ENCODE measurements at regions not wholly inside any gene's neighbourhood (a gene's known extent, or its start where the extent isn't known, plus 50 kb on each side); places are given as distances from the start of the nearest gene placed in this dataset.

DNA sequence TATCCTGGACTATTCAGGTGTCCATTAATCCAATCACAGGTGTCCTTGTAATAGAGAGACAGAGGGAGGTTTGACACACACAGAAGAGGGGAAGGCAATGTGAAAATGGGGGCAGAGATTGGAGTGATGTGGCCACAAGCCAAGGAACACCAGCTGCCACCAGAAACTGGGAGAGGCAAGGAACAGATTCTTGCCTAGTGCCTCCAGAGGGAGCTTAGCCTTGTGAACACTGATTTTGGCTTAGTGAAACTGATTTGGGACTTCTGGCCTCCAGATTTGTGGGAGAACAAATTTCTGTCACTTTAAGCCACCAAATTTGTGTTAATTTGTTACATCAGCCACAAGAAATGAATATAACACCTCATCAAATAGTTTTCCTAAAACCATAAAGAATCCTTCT lies 416.2 kb downstream of the ENC1 start:
- no peak for DNase-seq

GRCh38 chr5:74222806-74223205 lies 417.7 kb downstream of the ENC1 start:
- Histone ChIP-seq H3K27ac (ENCODE audit: low read depth, low read length) (no peak overlapping the region), H3K36me3 (ENCODE audit: insufficient read depth, low read length) (no peaks in the 10 kb centered on the region), H3K27me3 (ENCODE audit: insufficient read depth, low read length) (no peaks in the 10 kb centered on the region), H3K4me1 (ENCODE audit: insufficient read depth, low read length) (no peaks in the 10 kb centered on the region), H3K4me3 (ENCODE audit: low read length in 2 of 2) (no peak overlapping the region), H3K9me3 (ENCODE audit: control insufficient read depth in 1 of 2, low read length in 2 of 2) (no peaks in the 10 kb centered on the region)
- Mint-ChIP-seq H3K4me3 (no peak overlapping the region), H3K27ac (no peak overlapping the region), H3K4me1 (no peaks in the 10 kb centered on the region), H3K9me3 (peaks cover 0 to 13% (median 3%) of the 10 kb centered on the region in 8 donors), H3K27me3 (peaks cover 8 to 13% of the 10 kb centered on the region in 2 donors), H3K36me3 (no peaks in the 10 kb centered on the region)
- DNase-seq: no peak
- intact Hi-C loops (cut with micrococcal nuclease): no loop called here
- ChIA-PET POLR2A (ENCODE audit: partially characterized antibody) (no interaction called here), CTCF (ENCODE audit: partially characterized antibody) (interaction anchor here (1.4 kb wide), 1 partner anchor 421 kb away, joined by 4 read pairs; no protein-coding TSS in a partner anchor)

More for the DNA sequence above, 416.2 kb downstream of the ENC1 start:
- intact Hi-C loops (cut with micrococcal nuclease): no loop called here
- Histone ChIP-seq H3K27me3 (ENCODE audit: insufficient read depth, low read length) (no peaks in the 10 kb centered on the region), H3K4me1 (ENCODE audit: insufficient read depth, low read length) (no peaks in the 10 kb centered on the region), H3K27ac (ENCODE audit: low read depth, low read length) (no peak overlapping the region), H3K9me3 (ENCODE audit: control insufficient read depth in 1 of 2, low read length in 2 of 2) (no peaks in the 10 kb centered on the region), H3K4me3 (ENCODE audit: low read length in 2 of 2) (no peak overlapping the region), H3K36me3 (ENCODE audit: insufficient read depth, low read length) (no peaks in the 10 kb centered on the region)
- no peak overlapping the region for H3K27ac Mint-ChIP-seq
- no peak overlapping the region for H3K4me3 Mint-ChIP-seq
- H3K27me3 Mint-ChIP-seq: peaks cover 9 to 14% of the 10 kb centered on the region in 2 donors
- no peaks in the 10 kb centered on the region for H3K4me1 Mint-ChIP-seq
- CTCF ChIA-PET (ENCODE audit: partially characterized antibody): interaction anchor here (1.4 kb wide), 1 partner anchor 419 kb away, joined by 4 read pairs; no protein-coding TSS in a partner anchor
- POLR2A ChIA-PET (ENCODE audit: partially characterized antibody): no interaction called here
- H3K36me3 Mint-ChIP-seq: no peaks in the 10 kb centered on the region
- H3K9me3 Mint-ChIP-seq: peaks cover 0 to 6% (median under 1%) of the 10 kb centered on the region in 8 donors

DNA sequence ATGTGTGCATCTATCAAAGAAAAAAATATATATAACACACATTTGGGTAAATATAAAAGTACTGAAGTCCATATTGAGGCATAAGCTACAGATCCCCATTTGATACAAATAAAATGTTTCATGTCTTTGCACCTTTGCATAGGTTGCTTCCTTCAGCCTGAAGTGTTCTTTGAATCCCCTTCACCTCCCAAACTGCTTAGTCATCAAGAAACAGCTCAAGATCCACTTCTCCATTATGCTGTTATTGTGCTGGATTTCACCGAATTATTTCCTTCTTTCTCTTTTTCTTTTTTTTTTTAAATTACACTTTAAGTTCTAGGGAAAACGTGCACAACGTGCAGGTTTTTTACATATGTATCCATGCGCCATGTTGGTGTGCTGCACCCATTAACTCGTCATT lies 419.1 kb downstream of the ENC1 start:
- no peaks in the 10 kb centered on the region for H3K4me1 ChIP-seq (ENCODE audit: insufficient read depth, low read length)
- peaks cover 5 to 12% of the 10 kb centered on the region in 2 donors for H3K27me3 Mint-ChIP-seq

DNA sequence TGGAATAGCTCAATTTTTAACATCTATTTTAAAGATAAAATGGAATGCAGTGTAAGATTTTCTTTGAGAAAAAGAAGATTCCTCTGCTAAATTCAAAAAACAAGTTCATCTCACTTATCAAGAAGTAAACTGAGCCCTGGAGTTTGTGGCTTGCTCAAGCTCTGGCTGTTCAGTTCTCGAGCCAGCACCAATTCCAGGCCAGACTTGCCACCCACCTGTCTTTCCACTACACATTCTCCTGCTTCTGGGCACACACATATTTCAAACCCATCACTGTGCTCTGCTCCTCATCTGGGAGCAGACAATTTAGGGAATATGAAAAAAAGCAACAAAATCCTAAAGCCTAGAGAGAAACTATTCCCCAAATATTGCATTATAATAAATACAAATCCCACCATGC lies 424.5 kb downstream of the ENC1 start:
- no peak overlapping the region for H3K4me3 Mint-ChIP-seq
- H3K36me3 Mint-ChIP-seq: no peaks in the 10 kb centered on the region
- Histone ChIP-seq H3K36me3 (ENCODE audit: insufficient read depth, low read length) (no peaks in the 10 kb centered on the region), H3K4me3 (ENCODE audit: low read length in 2 of 2) (no peak overlapping the region), H3K27me3 (ENCODE audit: insufficient read depth, low read length) (no peaks in the 10 kb centered on the region), H3K4me1 (ENCODE audit: insufficient read depth, low read length) (no peaks in the 10 kb centered on the region), H3K9me3 (ENCODE audit: control insufficient read depth in 1 of 2, low read length in 2 of 2) (no peaks in the 10 kb centered on the region), H3K27ac (ENCODE audit: low read depth, low read length) (no peak overlapping the region)
- POLR2A ChIA-PET (ENCODE audit: partially characterized antibody): no interaction called here
- no peak for DNase-seq
- CTCF ChIA-PET (ENCODE audit: partially characterized antibody): no interaction called here
- peaks cover 1 to 9% of the 10 kb centered on the region in 2 donors for H3K27me3 Mint-ChIP-seq
- intact Hi-C loops (cut with micrococcal nuclease): no loop called here
- no peak overlapping the region for H3K27ac Mint-ChIP-seq
- no peaks in the 10 kb centered on the region for H3K4me1 Mint-ChIP-seq
- peaks cover 0 to 13% (median 3%) of the 10 kb centered on the region in 8 donors for H3K9me3 Mint-ChIP-seq

More for the DNA sequence above, 419.1 kb downstream of the ENC1 start:
- Mint-ChIP-seq H3K4me3 (no peak overlapping the region), H3K36me3 (no peaks in the 10 kb centered on the region), H3K9me3 (peaks cover 0 to 13% (median 3%) of the 10 kb centered on the region in 8 donors), H3K4me1 (no peaks in the 10 kb centered on the region), H3K27ac (no peak overlapping the region)
- ChIA-PET CTCF (ENCODE audit: partially characterized antibody) (no interaction called here), POLR2A (ENCODE audit: partially characterized antibody) (no interaction called here)
- no peak overlapping the region for H3K27ac ChIP-seq (ENCODE audit: low read depth, low read length)
- H3K9me3 ChIP-seq (ENCODE audit: control insufficient read depth in 1 of 2, low read length in 2 of 2): no peaks in the 10 kb centered on the region
- H3K4me3 ChIP-seq (ENCODE audit: low read length in 2 of 2): no peak overlapping the region
- intact Hi-C loops (cut with micrococcal nuclease): no loop called here
- H3K36me3 ChIP-seq (ENCODE audit: insufficient read depth, low read length): no peaks in the 10 kb centered on the region
- H3K27me3 ChIP-seq (ENCODE audit: insufficient read depth, low read length): no peaks in the 10 kb centered on the region
- DNase-seq: no peak

GRCh38 chr5:74212336-74212735 lies 428.2 kb downstream of the ENC1 start:
- H3K4me1 Mint-ChIP-seq: no peaks in the 10 kb centered on the region
- no peak overlapping the region for H3K4me3 Mint-ChIP-seq
- H3K27ac Mint-ChIP-seq: no peak overlapping the region
- no peaks in the 10 kb centered on the region for H3K36me3 Mint-ChIP-seq
- H3K27me3 ChIP-seq (ENCODE audit: insufficient read depth, low read length): no peaks in the 10 kb centered on the region
- CTCF ChIA-PET (ENCODE audit: partially characterized antibody): interaction anchor here (0.7 kb wide), 1 partner anchor 9 kb away, joined by 3 read pairs; no protein-coding TSS in a partner anchor
- H3K36me3 ChIP-seq (ENCODE audit: insufficient read depth, low read length): no peaks in the 10 kb centered on the region
- no peak overlapping the region for H3K4me3 ChIP-seq (ENCODE audit: low read length in 2 of 2)
- intact Hi-C loops (cut with micrococcal nuclease): no loop called here
- H3K27me3 Mint-ChIP-seq: peaks cover 7 to 10% of the 10 kb centered on the region in 2 donors
- POLR2A ChIA-PET (ENCODE audit: partially characterized antibody): no interaction called here
- H3K9me3 ChIP-seq (ENCODE audit: control insufficient read depth in 1 of 2, low read length in 2 of 2): no peaks in the 10 kb centered on the region
- H3K4me1 ChIP-seq (ENCODE audit: insufficient read depth, low read length): no peaks in the 10 kb centered on the region
- no peak overlapping the region for H3K27ac ChIP-seq (ENCODE audit: low read depth, low read length)
- H3K9me3 Mint-ChIP-seq: peaks cover 0 to 2% (median 0%) of the 10 kb centered on the region in 8 donors
- no peak for DNase-seq

- ChIA-PET POLR2A (ENCODE audit: partially characterized antibody) (no interaction called here), CTCF (ENCODE audit: partially characterized antibody) (no interaction called here)
- Histone ChIP-seq H3K4me3 (ENCODE audit: low read length in 2 of 2) (no peak overlapping the region), H3K27ac (ENCODE audit: low read depth, low read length) (no peak overlapping the region), H3K27me3 (ENCODE audit: insufficient read depth, low read length) (no peaks in the 10 kb centered on the region), H3K9me3 (ENCODE audit: control insufficient read depth in 1 of 2, low read length in 2 of 2) (no peaks in the 10 kb centered on the region), H3K4me1 (ENCODE audit: insufficient read depth, low read length) (no peaks in the 10 kb centered on the region), H3K36me3 (ENCODE audit: insufficient read depth, low read length) (no peaks in the 10 kb centered on the region)
- Mint-ChIP-seq H3K36me3 (no peaks in the 10 kb centered on the region), H3K4me1 (no peaks in the 10 kb centered on the region), H3K27me3 (peaks cover 7 to 11% of the 10 kb centered on the region in 2 donors), H3K27ac (no peak overlapping the region), H3K9me3 (peaks cover 0 to 2% (median 0%) of the 10 kb centered on the region in 8 donors), H3K4me3 (no peak overlapping the region)
- intact Hi-C loops (cut with micrococcal nuclease): no loop called here
- no peak for DNase-seq
Observed at GRCh38 chr5:74209571-74209970, 431.0 kb downstream of the ENC1 start.

DNA sequence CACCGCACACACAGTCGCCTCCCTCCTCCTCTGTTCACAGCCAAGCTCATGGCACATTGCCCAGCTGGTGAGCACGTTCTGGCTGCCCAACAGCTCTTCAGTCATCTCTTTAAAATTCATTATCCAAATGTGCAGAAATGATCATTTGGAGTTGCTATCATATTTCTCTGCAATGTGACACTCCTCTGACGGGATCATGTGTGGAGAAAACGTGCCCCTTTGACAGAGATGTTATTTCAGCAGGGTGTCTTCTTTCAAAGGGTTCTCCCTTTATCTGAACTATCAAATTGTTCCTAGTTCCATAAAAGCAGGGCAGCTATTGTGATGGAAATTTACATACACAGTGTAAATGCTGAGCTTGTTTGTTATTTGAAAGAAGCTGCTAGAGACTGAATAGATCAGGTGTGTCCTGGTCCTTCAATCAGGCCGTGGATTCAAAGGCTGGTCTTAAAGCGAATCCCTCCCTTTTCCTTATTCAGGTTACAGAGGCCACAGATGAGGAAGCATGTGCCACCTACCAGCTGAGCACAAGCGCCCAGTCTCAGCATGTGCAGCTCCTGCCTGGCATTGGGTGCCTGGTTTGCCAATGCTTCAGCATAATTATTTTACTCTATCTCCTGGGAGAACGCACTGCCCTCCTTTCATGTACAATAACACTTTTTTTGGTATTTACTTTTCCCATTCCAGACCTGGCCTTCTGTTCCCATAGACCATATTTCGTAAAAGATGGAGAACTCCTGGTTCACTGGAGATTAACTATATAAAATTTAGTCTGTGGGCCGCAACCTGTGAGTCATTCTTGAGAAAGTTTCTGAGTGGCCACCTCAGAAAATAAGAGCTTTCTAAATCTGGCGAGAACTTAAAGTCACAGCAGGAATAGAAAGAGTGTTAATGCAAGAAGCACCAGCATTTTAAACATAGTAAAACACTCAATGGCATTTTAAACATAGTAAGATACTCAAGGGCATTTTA lies 433.7 kb downstream of the ENC1 start:
- no peak for DNase-seq
- no peaks in the 10 kb centered on the region for H3K36me3 ChIP-seq (ENCODE audit: insufficient read depth, low read length)
- H3K4me1 ChIP-seq (ENCODE audit: insufficient read depth, low read length): no peaks in the 10 kb centered on the region
- ChIA-PET CTCF (ENCODE audit: partially characterized antibody) (no interaction called here), POLR2A (ENCODE audit: partially characterized antibody) (no interaction called here)
- Mint-ChIP-seq H3K27me3 (peaks cover 6 to 13% of the 10 kb centered on the region in 2 donors), H3K36me3 (no peaks in the 10 kb centered on the region), H3K4me1 (no peaks in the 10 kb centered on the region), H3K9me3 (peaks cover 0 to 2% (median 0%) of the 10 kb centered on the region in 8 donors), H3K27ac (no peak overlapping the region), H3K4me3 (no peak overlapping the region)
- intact Hi-C loops (cut with micrococcal nuclease): no loop called here
- no peak overlapping the region for H3K27ac ChIP-seq (ENCODE audit: low read depth, low read length)
- H3K9me3 ChIP-seq (ENCODE audit: control insufficient read depth in 1 of 2, low read length in 2 of 2): no peaks in the 10 kb centered on the region
- no peak overlapping the region for H3K4me3 ChIP-seq (ENCODE audit: low read length in 2 of 2)
- H3K27me3 ChIP-seq (ENCODE audit: insufficient read depth, low read length): no peaks in the 10 kb centered on the region

Measured in CD4-positive, alpha-beta memory T cell (primary cell).